Neural progenitor cell (in vitro differentiated cells): ENCODE measurements at regions not wholly inside any gene's neighbourhood (a gene's known extent, or its start where the extent isn't known, plus 50 kb on each side); places are given as distances from the start of the nearest gene placed in this dataset.

Source experiments
- DNase-seq: peaks from one replicate; pipeline ENCODE4 v3.0.0-alpha.2; 2016; ENCODE audit warnings: low spot score
- H2AFZ ChIP-seq: fragments of 200-600 bp; sonication (generic); replicated peaks from 2 replicates; pipeline ENCODE4 v1.6.1; 2016; ENCODE audit warnings: antibody characterized with exemption
- H3F3A ChIP-seq: fragments of 200-600 bp; sonication (generic); 2 replicates; pipeline ENCODE4 v1.6.1; 2016; ENCODE audit warnings: antibody characterized with exemption, low read depth
- H3K27ac ChIP-seq: fragments of 200-600 bp; sonication (generic); 2 replicates; pipeline ENCODE4 v1.5.1; 2016; ENCODE audit warnings: mild to moderate bottlenecking
- H3K27me3 ChIP-seq: fragments of 200-600 bp; sonication (generic); 2 replicates; pipeline ENCODE4 v1.6.1; 2016; ENCODE audit warnings: mild to moderate bottlenecking, moderate library complexity
- H3K36me3 ChIP-seq: fragments of 200-600 bp; sonication (generic); 2 replicates; pipeline ENCODE4 v1.5.1; 2016
- H3K4me1 ChIP-seq: fragments of 200-600 bp; sonication (generic); 2 replicates; pipeline ENCODE4 v1.6.1; 2016; ENCODE audit warnings: mixed run types
- H3K4me2 ChIP-seq: fragments of 200-600 bp; sonication (generic); 2 replicates; pipeline ENCODE4 v1.6.1; 2016
- H3K4me3 ChIP-seq: fragments of 200-600 bp; sonication (generic); 2 replicates; pipeline ENCODE4 v1.5.1; 2016
- H3K79me2 ChIP-seq: fragments of 200-600 bp; sonication (generic); 2 replicates; pipeline ENCODE4 v1.6.1; 2016; ENCODE audit warnings: low read depth
- H3K9ac ChIP-seq: fragments of 200-600 bp; sonication (generic); 2 replicates; pipeline ENCODE4 v1.6.1; 2016
- H3K9me3 ChIP-seq: fragments of 200-600 bp; sonication (generic); 2 replicates; pipeline ENCODE4 v1.5.1; 2016; ENCODE audit warnings: low read depth
- H4K20me1 ChIP-seq: fragments of 200-600 bp; sonication (generic); 2 replicates; pipeline ENCODE4 v1.6.1; 2016; ENCODE audit warnings: low read depth
- H3K27ac Mint-ChIP-seq: 3 replicates; pipeline ENCODE4 v1.8.0; 2021; ENCODE audit warnings: mixed read lengths
- H3K27me3 Mint-ChIP-seq: 2 replicates; pipeline ENCODE4 v1.8.0; 2022; ENCODE audit warnings: low read depth, mild to moderate bottlenecking, inconsistent platforms, moderate library complexity, mixed read lengths; ENCODE audit not compliant: insufficient read depth
- H3K36me3 Mint-ChIP-seq: 3 replicates; pipeline ENCODE4 v1.8.0; 2021; ENCODE audit warnings: mixed read lengths
- H3K4me1 Mint-ChIP-seq: 3 replicates; pipeline ENCODE4 v1.8.0; 2021; ENCODE audit warnings: mixed read lengths
- H3K4me3 Mint-ChIP-seq: 3 replicates; pipeline ENCODE4 v1.8.0; 2021; ENCODE audit warnings: mild to moderate bottlenecking, moderate library complexity, mixed read lengths
- H3K9me3 Mint-ChIP-seq: 3 replicates; pipeline ENCODE4 v1.8.0; 2020; ENCODE audit warnings: mixed read lengths
- EZH2 ChIP-seq: fragments of 200-600 bp; sonication (generic); IDR thresholded peaks from 2 replicates; pipeline ENCODE4 v1.6.1; 2017; ENCODE audit warnings: antibody characterized with exemption, mild to moderate bottlenecking, moderate library complexity
- EZH2phosphoT487 ChIP-seq: fragments of 200-600 bp; sonication (generic); IDR thresholded peaks from 2 replicates; pipeline ENCODE4 v1.6.1; 2017; ENCODE audit warnings: antibody characterized with exemption
- TF ChIP-seq, protein P1 (sequence below): fragments of 200-600 bp; sonication (generic); IDR thresholded peaks from 2 replicates; pipeline ENCODE4 v1.5.1; 2017; ENCODE audit warnings: antibody characterized with exemption, mild to moderate bottlenecking

DNA sequence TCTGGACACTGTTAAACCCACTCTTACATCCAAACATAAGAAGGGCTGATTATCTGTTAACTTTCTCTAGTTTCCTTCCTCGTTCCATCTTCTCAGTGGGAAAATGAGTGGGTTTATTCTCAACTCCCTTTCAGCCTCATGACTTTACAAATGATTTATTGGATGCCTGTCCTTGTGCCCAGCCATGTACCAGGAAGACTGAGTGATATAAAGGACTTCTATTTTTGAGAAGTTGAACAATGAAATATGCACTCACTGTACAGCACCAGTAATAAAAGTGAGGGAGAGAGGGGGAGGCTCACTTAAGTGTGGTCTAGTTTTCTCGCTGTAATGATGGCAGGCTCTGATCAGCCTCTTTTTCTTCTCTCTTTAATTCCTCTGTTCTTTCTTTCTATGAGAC lies 277.6 kb downstream of the SMARCA2 start:
- no peaks in the 10 kb centered on the region for H3K36me3 ChIP-seq
- DNase-seq, result no peak
- TF ChIP-seq, protein P1, sequence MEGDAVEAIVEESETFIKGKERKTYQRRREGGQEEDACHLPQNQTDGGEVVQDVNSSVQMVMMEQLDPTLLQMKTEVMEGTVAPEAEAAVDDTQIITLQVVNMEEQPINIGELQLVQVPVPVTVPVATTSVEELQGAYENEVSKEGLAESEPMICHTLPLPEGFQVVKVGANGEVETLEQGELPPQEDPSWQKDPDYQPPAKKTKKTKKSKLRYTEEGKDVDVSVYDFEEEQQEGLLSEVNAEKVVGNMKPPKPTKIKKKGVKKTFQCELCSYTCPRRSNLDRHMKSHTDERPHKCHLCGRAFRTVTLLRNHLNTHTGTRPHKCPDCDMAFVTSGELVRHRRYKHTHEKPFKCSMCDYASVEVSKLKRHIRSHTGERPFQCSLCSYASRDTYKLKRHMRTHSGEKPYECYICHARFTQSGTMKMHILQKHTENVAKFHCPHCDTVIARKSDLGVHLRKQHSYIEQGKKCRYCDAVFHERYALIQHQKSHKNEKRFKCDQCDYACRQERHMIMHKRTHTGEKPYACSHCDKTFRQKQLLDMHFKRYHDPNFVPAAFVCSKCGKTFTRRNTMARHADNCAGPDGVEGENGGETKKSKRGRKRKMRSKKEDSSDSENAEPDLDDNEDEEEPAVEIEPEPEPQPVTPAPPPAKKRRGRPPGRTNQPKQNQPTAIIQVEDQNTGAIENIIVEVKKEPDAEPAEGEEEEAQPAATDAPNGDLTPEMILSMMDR, result no peak
- TF ChIP-seq EZH2phosphoT487 (no peak), EZH2 (no peak)
- H3K36me3 Mint-ChIP-seq, result no peaks in the 10 kb centered on the region
- H3K79me2 ChIP-seq, result no peaks in the 10 kb centered on the region
- peaks cover 25% of the 10 kb centered on the region for H3K4me1 ChIP-seq
- H3K4me2 ChIP-seq, result no peak overlapping the region
- no peaks in the 10 kb centered on the region for H3K27me3 ChIP-seq
- H3K9ac ChIP-seq, result no peak overlapping the region
- H3K27ac Mint-ChIP-seq, result no peak overlapping the region
- H3K27ac ChIP-seq, result no peak overlapping the region
- no peaks in the 10 kb centered on the region for H3K27me3 Mint-ChIP-seq
- no peaks in the 10 kb centered on the region for H3F3A ChIP-seq
- H3K4me1 Mint-ChIP-seq, result peaks cover 28% of the 10 kb centered on the region
- no peak overlapping the region for H3K4me3 Mint-ChIP-seq
- H4K20me1 ChIP-seq, result no peaks in the 10 kb centered on the region
- peaks cover 4% of the 10 kb centered on the region for H3K9me3 Mint-ChIP-seq
- H3K9me3 ChIP-seq, result no peaks in the 10 kb centered on the region
- H3K4me3 ChIP-seq, result no peak overlapping the region
- no peak overlapping the region for H2AFZ ChIP-seq

DNA sequence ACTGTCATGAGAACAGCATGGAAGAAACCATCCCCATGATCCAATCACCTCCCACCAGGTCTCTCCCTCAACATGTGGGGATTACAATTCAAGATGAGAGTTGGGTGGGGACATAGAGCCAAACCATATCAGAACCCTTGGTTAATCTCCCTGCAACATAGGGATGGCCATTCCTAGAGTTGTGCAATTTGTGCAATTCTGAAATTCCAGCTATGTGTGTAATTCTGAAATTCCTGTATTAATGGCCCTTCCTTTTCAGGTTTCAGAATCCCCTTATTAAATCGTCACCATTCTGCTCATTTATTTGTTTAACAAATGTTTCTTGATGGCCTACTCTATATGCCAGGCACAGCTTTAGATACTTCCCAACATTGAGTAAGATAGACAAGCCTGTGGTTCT lies 282.6 kb downstream of the SMARCA2 start:
- Histone ChIP-seq H2AFZ (no peak overlapping the region), H3K36me3 (no peaks in the 10 kb centered on the region), H3K27me3 (no peaks in the 10 kb centered on the region), H3K79me2 (no peaks in the 10 kb centered on the region), H3K4me3 (no peak overlapping the region), H4K20me1 (no peaks in the 10 kb centered on the region), H3K4me2 (no peak overlapping the region), H3F3A (no peaks in the 10 kb centered on the region), H3K27ac (no peak overlapping the region), H3K9me3 (no peaks in the 10 kb centered on the region), H3K4me1 (peaks cover 16% of the 10 kb centered on the region), H3K9ac (no peak overlapping the region)
- DNase-seq, result no peak
- H3K4me1 Mint-ChIP-seq, result peaks cover 11% of the 10 kb centered on the region
- H3K36me3 Mint-ChIP-seq, result peaks cover 2% of the 10 kb centered on the region
- peaks cover 2% of the 10 kb centered on the region for H3K27me3 Mint-ChIP-seq
- no peak overlapping the region for H3K4me3 Mint-ChIP-seq
- H3K27ac Mint-ChIP-seq, result no peak overlapping the region
- H3K9me3 Mint-ChIP-seq, result peaks cover 4% of the 10 kb centered on the region
- TF ChIP-seq EZH2, result no peak
- no peak for TF ChIP-seq EZH2phosphoT487

DNA sequence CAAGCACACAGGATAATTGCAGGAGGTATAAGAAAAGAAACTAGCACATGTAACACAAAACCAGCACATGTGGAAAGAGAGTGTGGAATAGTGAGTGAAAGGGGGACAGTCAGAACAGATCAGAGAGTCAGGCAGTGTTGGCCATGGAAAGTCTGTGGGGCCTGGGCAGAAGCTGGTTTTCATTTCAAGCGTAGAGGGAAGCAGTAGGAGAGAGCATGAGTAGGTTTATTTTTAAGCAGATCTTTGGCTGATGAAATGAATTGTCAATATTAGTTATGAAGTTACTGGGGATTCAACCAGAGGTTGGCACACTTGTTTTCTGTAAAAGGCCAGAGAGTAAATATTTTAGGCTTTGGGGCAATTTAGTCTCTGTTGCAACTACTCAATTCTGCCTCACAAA lies 283.1 kb downstream of the SMARCA2 start:
- H3K4me3 Mint-ChIP-seq, result no peak overlapping the region

DNA sequence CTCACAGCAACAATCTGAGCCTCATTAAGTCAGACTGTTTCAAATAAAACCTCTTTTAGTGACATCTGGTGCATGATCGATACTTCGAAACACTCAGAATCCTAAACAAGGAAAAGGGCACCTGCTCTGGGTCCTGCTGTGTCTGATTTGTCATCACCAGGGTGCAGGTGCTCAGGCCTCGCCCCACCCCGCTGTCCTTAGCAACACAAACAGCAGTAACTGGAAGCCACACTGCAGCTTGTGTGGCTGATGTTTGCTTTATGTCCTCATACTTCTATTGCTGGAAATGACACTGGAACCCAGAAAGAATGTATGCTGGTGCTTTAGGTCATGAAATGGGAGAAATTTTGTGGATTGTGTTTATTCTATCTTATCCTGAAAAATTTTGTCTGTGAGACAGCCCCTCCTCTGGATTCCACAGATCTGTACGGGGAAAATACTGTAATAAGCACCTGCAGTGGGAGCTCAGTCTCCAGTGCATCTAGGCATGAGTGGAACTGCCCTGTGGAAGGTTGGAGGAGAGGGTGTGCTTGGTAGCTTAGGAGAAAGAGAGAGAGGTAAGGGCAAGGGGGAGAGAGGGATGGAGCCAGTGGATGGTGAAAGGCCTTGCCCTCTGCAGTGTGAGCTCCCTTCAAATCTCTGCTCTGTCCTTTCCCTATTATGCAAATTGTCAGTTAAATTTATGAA lies 284.2 kb downstream of the SMARCA2 start:
- DNase-seq, result no peak
- Histone ChIP-seq H3K9me3 (no peaks in the 10 kb centered on the region), H3K27me3 (no peaks in the 10 kb centered on the region), H3F3A (no peaks in the 10 kb centered on the region), H3K4me1 (peaks cover 1% of the 10 kb centered on the region), H3K4me3 (no peak overlapping the region), H3K36me3 (no peaks in the 10 kb centered on the region), H3K4me2 (no peak overlapping the region), H3K27ac (no peak overlapping the region), H3K9ac (no peak overlapping the region), H2AFZ (no peak overlapping the region), H4K20me1 (no peaks in the 10 kb centered on the region), H3K79me2 (no peaks in the 10 kb centered on the region)
- peaks cover 2% of the 10 kb centered on the region for H3K27me3 Mint-ChIP-seq
- no peak overlapping the region for H3K4me3 Mint-ChIP-seq
- peaks cover 4% of the 10 kb centered on the region for H3K9me3 Mint-ChIP-seq
- peaks cover 2% of the 10 kb centered on the region for H3K36me3 Mint-ChIP-seq
- H3K4me1 Mint-ChIP-seq, result no peaks in the 10 kb centered on the region
- no peak overlapping the region for H3K27ac Mint-ChIP-seq
- TF ChIP-seq, protein P1, result no peak
- TF ChIP-seq EZH2 (no peak), EZH2phosphoT487 (no peak)

More for the DNA sequence above, 283.1 kb downstream of the SMARCA2 start:
- Histone ChIP-seq H3K4me2 (no peak overlapping the region), H3K4me3 (no peak overlapping the region), H2AFZ (no peak overlapping the region), H3K36me3 (no peaks in the 10 kb centered on the region), H3F3A (no peaks in the 10 kb centered on the region), H3K27ac (no peak overlapping the region), H3K27me3 (no peaks in the 10 kb centered on the region), H3K9ac (no peak overlapping the region), H3K79me2 (no peaks in the 10 kb centered on the region), H3K9me3 (no peaks in the 10 kb centered on the region), H3K4me1 (peaks cover 11% of the 10 kb centered on the region), H4K20me1 (no peaks in the 10 kb centered on the region)
- TF ChIP-seq EZH2 (no peak), EZH2phosphoT487 (no peak)
- TF ChIP-seq, protein P1, result no peak
- Mint-ChIP-seq H3K4me1 (peaks cover 9% of the 10 kb centered on the region), H3K36me3 (peaks cover 2% of the 10 kb centered on the region), H3K9me3 (peaks cover 4% of the 10 kb centered on the region), H3K27me3 (peaks cover 2% of the 10 kb centered on the region), H3K27ac (no peak overlapping the region)
- no peak for DNase-seq
